Kidney (tissue), 13 donors: ENCODE measurements at regions not wholly inside any gene's neighbourhood (a gene's known extent, or its start where the extent isn't known, plus 50 kb on each side); places are given as distances from the start of the nearest gene placed in this dataset.

Source experiments
- DNase-seq, 5 donors: peaks; one replicate each; pipeline ENCODE4 v3.0.0-alpha.2; 2013 to 2020
- FAIRE-seq: peaks from 2 replicates; lab custom pipeline; 2012; peaks lifted over from hg19 to GRCh38; lab: Jason Lieb, UNC
- H3K27ac ChIP-seq, 2 donors: one replicate each; pipeline ENCODE4 v1.7.0; 2013; ENCODE audit warnings: low read depth in 2 of 2, low read length in 2 of 2, inconsistent platforms in 1 of 2
- H3K27me3 ChIP-seq: one replicate; pipeline ENCODE4 v1.7.1; 2013; ENCODE audit warnings: low read length, inconsistent platforms; ENCODE audit not compliant: control insufficient read depth, insufficient read depth
- H3K36me3 ChIP-seq, 3 donors: one replicate each; pipeline versions ENCODE4 v1.7.0 to v1.7.1; 2013; ENCODE audit warnings: low read length in 3 of 3, control low read depth in 1 of 3, inconsistent platforms in 1 of 3; ENCODE audit not compliant: insufficient read depth in 3 of 3, control insufficient read depth in 2 of 3
- H3K4me1 ChIP-seq, 3 donors: one replicate each; pipeline versions ENCODE4 v1.7.0 to v1.7.1; 2013; ENCODE audit warnings: low read length in 3 of 3, inconsistent platforms in 1 of 3, low read depth in 1 of 3; ENCODE audit not compliant: control insufficient read depth in 2 of 3, insufficient read depth in 2 of 3
- H3K4me3 ChIP-seq, 3 donors: one replicate each; pipeline versions ENCODE4 v1.7.0 to v1.8.1; 2013; ENCODE audit warnings: low read length in 3 of 3, control low read depth in 1 of 3, inconsistent platforms in 1 of 3
- H3K9ac ChIP-seq, 3 donors: one replicate each; pipeline versions ENCODE4 v1.7.0 to v1.7.1; 2013; ENCODE audit warnings: low read length in 3 of 3, control low read depth in 1 of 3, inconsistent platforms in 1 of 3
- H3K9me3 ChIP-seq, 3 donors: one replicate each; pipeline versions ENCODE4 v1.7.0 to v1.7.1; 2013; ENCODE audit warnings: low read length in 3 of 3, control low read depth in 1 of 3, inconsistent platforms in 1 of 3; ENCODE audit not compliant: control insufficient read depth in 2 of 3, insufficient read depth in 1 of 3
- CTCF ChIP-seq: IDR thresholded peaks from 3 replicates; pipeline ENCODE4 v1.5.1; 2012; ENCODE audit warnings: mild to moderate bottlenecking, moderate library complexity, borderline replicate concordance; ENCODE audit not compliant: insufficient read depth; ENCODE audit errors: extremely low read depth
- intact Hi-C: fragments of 100-400 bp; cut with DNase I; formaldehyde crosslinking; loops from one replicate; pipeline ENCODE4 v1.11.1; 2022
- donor health status: control.
- donor health status: control.
- donor health status: control.
- donor health status: control.
- donor health status: control.
- donor health status: DM: yes; HTN: yes; CAD: no.
- donor health status: Normal renal cell carcinoma (clear cell type).

DNA sequence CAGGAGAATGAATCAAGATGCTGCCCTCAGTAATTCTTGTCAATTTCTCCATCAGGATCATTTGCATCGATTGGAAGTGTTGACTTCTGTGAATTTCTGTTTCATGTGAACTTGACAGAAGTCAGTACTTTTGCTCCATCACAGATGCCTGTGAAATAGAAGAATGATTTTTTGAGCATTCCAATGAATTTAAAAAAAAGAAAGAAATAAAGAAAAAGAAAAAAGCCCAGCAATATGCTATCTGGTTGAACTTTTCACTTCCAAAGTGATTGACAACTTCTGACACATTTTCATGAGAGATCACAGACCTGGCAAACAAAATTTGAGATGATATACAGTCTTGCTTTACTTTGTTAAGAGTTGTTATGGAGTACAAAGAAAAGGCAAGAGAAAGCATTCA, 175.3 kb downstream of the RWDD3 start:
- Histone ChIP-seq H3K4me3 (no peak overlapping the region), H3K9me3 (no peaks in the 10 kb centered on the region), H3K27ac (no peak overlapping the region), H3K9ac (no peak overlapping the region), H3K4me1 (no peaks in the 10 kb centered on the region), H3K27me3 (no peaks in the 10 kb centered on the region), H3K36me3 (no peaks in the 10 kb centered on the region)
- FAIRE-seq (no peak), DNase-seq (no peak)
- intact Hi-C loops: no loop called here
- no peak for TF ChIP-seq CTCF

- no peaks in the 10 kb centered on the region for H3K4me1 ChIP-seq
- TF ChIP-seq CTCF: no peak
- no peak overlapping the region for H3K27ac ChIP-seq
- no peak overlapping the region for H3K4me3 ChIP-seq
- no peaks in the 10 kb centered on the region for H3K36me3 ChIP-seq
- H3K9ac ChIP-seq: no peak overlapping the region
- DNase-seq (no peak), FAIRE-seq (no peak)
- intact Hi-C loops: no loop called here
- no peaks in the 10 kb centered on the region for H3K27me3 ChIP-seq
- H3K9me3 ChIP-seq: no peaks in the 10 kb centered on the region
Observed at GRCh38 chr1:95409901-95410300, 175.9 kb downstream of the RWDD3 start.

GRCh38 chr1:95415146-95415545, 181.1 kb downstream of the RWDD3 start:
- no peaks in the 10 kb centered on the region for H3K9me3 ChIP-seq
- no peaks in the 10 kb centered on the region for H3K4me1 ChIP-seq
- DNase-seq (no peak), FAIRE-seq (no peak)
- H3K27ac ChIP-seq: no peak overlapping the region
- no peak for TF ChIP-seq CTCF
- intact Hi-C loops: no loop called here
- H3K9ac ChIP-seq: no peak overlapping the region
- H3K36me3 ChIP-seq: no peaks in the 10 kb centered on the region
- H3K27me3 ChIP-seq: no peaks in the 10 kb centered on the region
- no peak overlapping the region for H3K4me3 ChIP-seq

DNA sequence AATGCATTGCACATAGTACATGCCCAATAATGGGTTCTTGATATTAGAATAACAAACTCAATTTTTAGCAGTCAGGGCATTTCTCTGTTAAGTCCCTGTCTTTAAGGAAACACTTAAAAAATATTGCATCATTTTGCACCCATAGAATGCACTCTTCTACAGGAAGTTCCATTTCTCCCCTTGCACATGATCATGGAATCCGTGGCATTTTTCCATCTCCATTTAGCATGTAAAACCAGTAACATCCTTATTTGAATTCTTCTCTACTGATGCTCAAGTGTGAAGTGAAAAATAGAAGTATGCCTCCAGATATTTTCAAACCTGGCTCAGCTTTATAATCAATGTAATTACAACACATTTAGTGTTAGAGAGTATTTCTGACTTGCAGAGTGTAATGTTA, 192.8 kb downstream of the RWDD3 start:
- FAIRE-seq: no peak
- no peak overlapping the region for H3K4me3 ChIP-seq
- no peak overlapping the region for H3K9ac ChIP-seq
- H3K9me3 ChIP-seq: no peaks in the 10 kb centered on the region
- no peak for TF ChIP-seq CTCF
- no peaks in the 10 kb centered on the region for H3K4me1 ChIP-seq
- H3K36me3 ChIP-seq: no peaks in the 10 kb centered on the region
- no peak for DNase-seq
- H3K27ac ChIP-seq: no peak overlapping the region
- no peaks in the 10 kb centered on the region for H3K27me3 ChIP-seq
- intact Hi-C loops: no loop called here
